SW 1271 (cell line): ENCODE measurements at regions not wholly inside any gene's neighbourhood (a gene's known extent, or its start where the extent isn't known, plus 50 kb on each side); places are given as distances from the start of the nearest gene placed in this dataset.

ENCODE experiments used
- DNase-seq, 2 experiments: peaks; one replicate each; lab custom pipeline; 2025; lab: John Stamatoyannopoulos, UW

DNA sequence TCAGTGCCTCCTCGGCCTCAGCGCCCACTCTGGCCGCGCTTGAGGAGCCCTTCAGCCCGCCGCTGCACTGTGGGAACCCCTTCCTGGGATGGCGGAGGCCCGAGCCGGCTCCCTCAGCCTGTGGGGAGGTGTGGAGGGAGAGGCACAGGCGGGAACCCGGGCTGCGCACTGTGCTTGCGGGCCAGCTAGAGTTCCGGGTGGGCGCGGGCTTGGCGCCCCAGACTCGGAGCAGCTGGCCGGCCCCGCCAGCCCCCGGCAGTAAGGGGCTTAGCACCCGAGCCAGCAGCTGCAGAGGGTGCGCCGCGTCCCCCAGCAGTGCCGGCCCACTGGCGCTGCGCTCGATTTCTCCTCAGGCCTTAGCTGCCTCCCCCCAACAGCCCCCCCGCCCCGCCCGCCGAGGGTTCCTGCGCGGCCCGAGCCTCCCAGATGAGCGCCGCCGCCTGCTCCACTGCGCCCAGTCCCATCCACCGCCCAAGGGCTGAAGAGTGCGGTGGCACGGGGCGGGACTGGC is 1137.0 kb downstream of the PCDH18 start:
- DNase-seq, result no peak

DNA sequence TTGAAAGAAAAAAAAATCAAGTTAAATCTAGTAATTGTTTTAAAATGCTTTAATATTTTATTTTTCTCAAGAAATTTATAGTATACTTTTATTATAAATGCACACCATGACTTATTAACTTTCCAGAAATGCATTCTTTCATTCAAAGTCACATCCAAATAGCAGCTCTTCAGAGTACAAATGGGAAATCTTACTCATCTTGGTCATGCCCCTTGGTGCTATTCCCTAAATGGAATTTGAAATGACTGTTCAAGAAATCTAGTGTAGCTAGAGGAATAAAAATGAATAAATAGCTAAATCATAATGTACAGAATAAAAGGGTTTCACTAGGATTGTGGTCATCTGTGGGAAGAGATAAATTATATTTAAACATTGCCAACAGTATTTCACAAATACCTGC is 1139.7 kb downstream of the PCDH18 start:
- no peak for DNase-seq

DNA sequence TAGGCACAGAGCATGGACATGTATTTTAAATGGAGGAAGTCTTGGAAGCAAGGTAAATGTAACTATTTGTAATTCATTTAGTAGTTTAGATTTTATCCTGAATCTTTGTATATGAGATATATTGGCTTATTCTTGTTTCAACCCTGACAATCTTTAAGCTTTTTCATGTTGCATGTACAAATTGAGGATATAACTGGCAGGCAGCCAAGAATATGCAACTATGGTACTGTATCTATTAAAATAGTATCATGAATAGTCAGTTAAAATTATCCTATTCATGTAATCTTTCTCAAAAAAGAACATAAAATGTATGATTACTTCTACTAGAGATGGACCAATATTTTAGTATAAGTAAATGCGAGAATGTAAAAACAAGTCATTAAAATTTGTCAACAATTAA is 1141.5 kb downstream of the PCDH18 start:
- no peak for DNase-seq

DNA sequence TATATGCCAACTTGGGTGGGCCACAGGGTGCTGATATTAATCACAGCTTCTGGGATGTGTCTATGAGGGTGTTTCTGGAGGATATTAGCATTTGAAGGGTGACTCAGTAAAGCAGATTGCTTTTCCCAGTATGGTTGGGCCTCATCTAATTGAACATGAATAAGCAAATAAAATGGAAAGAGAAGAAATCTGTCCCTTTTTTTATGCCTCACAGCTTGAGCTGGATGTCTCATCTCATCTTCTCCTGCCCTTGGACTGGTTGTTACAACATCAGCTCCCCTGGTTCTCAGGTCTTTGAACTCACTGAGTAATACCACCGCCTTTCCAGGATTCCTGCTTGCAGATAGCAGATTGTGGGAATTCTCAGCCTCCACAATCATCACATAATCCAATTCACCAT is 1149.2 kb downstream of the PCDH18 start:
- DNase-seq, result no peak

DNA sequence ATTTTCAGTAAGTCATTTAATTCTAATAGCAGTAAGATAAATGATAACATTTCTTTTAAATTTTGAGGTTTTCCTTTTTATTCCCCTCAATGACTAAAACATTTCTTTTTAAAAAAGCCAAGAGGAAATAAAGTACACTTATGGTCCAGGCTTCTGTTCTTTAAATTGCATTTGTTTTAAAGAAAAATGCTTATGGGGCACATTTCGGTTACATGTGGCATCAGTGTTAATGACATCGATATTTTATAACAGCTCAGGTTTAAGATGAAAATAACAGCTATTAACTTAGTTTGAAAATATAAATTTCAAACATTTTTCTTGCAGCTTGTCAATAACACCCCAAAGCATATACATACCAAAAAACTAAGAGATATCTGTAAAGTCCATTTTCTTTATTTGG is 1161.1 kb downstream of the PCDH18 start:
- DNase-seq, result no peak

DNA sequence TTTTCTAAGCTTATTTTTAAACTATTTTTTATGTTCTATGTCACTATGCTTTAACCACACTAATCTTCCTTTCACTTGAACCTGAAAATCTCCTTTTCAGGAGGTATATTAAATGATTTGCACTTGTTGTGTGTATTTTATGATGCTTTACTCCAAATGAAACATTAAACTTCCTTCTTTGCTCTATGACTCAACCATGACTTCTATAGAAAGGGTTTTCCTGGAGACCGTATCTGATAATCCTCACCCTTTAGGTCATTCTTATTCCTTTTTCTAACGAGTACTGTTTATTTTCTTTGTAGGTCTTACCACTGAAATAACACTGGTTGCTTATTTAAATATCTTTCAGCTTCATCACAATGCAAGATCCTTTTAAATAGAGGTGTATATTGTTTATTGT is 1163.2 kb downstream of the PCDH18 start:
- no peak for DNase-seq

DNA sequence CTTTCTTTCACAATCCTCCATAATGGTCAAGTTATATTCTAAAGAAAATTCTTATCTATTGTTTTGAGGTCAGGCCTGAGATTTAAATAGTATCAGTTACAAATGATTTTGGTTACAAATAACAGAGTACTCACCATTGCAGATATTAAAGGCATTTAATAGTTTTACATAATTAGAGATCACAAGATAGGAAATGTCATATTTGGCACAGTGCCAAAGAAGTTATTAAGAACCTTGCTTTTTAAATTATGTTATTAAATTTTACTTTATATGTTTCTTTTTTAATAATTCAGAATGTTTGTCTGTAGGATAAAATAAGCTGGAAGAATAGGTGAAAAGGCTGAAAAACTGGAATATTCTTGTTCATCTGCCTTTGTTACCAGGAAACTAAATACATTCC is 1174.7 kb downstream of the PCDH18 start:
- DNase-seq, result no peak

DNA sequence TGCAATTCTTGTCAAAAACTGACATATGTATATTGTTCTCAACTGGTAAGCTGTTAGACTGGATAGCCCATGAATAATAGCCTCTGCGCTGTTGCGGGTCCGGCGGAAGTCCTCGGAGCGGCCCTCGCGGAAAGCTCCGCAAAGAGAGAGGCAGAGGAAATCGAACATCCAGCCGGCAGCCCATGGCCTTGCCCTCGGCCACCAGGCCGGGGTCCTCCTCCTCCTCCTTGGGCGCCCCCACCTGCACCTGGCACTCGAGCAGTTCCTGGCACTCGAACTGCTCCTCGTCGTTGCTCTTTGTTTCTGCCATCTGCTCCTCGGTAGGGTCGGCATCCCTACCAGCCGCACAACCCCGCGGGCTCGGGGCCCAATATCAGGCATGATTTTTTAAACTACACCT is 1176.3 kb downstream of the PCDH18 start:
- DNase-seq, result no peak

DNA sequence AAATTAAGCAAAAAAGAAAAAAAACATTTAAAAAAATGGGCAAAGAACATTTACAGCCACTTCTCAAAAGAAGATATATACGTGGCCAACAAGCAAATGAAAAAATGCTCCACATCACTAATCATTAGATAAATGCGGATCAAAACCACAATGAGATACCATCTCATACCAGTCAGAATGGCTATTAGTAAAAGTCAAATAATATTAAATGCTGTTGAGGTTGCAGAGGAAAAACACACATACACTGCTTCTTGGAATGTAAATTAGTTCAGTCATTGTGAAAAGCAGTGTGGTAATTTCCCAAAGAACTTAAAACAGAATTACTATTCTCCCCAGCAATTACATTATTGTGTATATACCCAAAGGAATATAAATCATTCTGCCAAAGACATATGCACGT is 1189.0 kb downstream of the PCDH18 start:
- no peak for DNase-seq

DNA sequence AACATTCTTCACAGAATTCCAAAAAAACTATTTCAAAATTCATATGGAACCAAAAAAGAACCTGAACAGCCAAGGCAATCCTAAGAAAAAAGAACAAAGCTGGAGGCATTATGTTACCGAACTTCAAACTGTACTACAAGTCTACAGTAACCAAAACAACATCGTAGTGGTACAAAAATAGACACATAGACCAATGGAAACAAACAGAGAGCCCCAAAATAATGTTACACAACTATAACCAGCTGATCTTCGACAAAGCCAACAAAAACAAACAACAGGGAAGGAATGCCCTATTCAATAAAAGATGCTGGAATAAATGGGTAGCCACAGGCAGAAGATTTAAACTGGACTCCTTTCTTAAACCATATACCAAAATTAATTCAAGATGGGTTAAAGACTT is 1189.6 kb downstream of the PCDH18 start:
- DNase-seq, result no peak

DNA sequence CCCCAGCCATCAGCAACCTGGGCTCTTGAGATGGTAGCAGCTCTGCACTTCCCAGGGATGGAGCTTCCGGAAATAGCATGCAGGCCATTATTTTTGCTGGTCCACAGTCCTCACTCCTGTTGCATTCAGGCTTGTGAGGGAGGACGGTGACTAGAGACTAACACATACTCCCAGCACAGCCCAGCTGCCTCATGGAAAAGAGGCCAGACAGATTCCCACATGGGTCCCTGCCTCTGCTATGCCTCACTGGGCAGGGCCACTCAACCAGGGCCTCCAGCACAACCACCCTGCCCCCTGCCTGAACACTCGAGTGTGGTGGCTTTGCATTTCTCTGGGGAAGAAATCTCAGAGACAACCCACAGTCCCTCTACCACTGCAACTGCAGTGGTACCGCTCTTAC is 1195.1 kb downstream of the PCDH18 start:
- no peak for DNase-seq

DNA sequence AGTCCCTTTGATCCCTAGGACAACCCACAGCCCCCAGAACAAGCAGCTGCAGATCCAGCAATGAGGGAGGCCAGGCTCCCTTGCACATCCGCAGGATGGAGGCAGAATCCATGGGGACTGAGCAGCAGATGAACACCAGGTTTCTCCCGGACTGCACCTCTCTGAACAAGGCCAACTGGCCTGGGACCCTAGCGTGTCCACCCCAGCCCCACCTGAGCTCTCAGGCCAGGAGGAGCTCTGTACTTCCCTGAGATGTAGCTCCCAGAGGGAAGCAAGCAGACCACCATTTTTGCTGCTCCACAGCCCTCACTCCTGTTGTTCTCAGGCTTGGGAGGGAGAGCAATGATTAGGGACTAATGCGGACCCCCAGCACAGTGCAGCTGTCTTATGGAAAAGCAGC is 1195.8 kb downstream of the PCDH18 start:
- DNase-seq, result no peak

DNA sequence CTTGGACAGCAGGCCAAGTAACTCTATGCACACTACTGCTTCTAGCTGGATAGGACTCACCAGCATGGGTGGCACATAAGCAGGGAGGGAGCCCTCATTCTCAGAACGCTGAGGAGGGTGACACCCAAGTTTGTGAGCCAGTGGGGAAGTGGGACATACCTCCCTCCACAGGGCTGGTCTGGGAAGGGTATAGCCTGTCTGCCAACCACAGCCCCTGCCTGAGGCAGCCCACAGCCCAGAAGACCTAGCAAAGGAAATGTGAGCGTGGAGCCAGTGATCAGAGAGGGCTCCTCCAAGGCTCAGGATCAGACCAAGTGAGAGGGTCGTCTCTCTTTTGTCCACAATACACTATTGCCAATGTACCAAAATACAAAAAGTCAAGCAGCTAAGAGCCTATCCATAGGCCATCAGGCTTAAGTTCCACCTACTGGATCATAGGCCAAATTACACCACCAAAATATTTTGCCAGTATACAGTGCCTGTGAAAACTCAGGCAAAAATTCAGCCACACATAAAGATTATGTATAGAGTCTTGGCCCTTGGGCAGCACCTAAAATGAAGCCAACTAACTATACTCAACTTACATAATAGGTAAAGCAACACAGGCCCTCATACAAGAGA is 1203.1 kb downstream of the PCDH18 start:
- no peak for DNase-seq

DNA sequence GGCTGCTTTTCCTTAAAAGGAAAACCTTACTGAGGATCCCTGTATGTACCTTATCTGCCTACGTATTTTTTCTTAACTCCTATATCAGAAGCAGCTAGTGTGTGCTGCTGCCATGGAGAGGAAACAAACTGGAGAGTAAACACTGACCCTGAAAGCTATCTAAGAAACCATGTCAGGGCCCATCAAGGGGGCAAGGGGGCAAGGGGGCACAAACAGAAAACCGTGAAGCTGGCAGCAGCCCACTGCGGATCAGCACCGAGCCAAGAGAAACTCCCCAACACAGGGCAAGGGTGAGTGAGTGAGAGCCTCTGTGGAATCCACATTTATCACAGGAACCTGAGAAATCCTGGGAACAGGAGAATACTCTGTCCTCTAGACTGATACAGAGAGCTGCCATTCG is 1204.2 kb downstream of the PCDH18 start:
- no peak for DNase-seq

DNA sequence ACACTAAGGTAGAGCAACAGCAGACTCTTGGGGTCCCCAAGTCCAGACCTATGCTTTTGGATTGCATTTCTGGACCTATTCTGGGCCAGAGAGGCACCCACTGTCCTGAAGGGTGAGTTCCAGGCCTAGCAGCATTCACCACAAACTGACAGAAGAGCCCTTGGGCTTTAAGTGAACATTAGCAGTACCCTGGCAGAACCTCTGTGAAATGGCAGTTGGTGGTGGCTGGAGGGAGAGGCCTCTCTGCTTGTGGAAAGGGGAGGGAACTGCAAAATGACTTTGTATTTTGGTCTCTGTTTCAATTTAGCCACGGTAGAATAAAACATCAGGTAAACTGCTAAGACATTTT is 1211.9 kb downstream of the PCDH18 start:
- no peak for DNase-seq

DNA sequence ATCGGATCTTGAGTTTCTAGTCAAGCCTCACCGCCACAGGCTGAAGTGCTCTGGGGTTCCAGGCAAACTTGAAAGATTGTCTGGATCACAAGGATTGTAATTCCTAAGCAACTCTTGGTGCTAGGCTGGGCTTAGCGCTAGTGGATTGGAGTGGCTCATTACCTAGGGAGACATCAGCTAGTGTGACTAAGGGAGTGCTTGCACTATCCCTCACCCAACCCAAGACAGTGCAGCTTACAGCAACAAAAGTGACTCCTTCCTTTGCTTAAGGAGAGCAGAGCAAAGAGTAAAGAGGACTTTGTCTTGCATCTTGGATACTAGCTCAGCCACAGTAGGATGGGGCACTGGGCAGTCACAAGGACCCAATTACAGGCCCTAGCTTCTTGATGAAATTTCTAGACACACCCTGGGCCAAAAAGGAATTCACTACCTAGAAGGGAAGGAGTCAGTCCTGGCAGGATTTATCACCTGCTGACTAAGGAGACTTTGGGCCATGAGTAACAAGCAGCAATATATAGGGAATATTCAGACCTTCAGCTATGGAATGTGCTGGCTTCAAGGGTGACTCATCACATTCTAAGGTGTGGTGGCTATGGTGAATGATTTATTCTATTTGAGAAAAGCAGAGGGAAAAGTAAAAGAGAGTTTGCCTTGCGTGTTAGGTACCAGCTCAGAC is 1212.4 kb downstream of the PCDH18 start:
- DNase-seq, result peak in 1 of 2 experiments; percentile 12

DNA sequence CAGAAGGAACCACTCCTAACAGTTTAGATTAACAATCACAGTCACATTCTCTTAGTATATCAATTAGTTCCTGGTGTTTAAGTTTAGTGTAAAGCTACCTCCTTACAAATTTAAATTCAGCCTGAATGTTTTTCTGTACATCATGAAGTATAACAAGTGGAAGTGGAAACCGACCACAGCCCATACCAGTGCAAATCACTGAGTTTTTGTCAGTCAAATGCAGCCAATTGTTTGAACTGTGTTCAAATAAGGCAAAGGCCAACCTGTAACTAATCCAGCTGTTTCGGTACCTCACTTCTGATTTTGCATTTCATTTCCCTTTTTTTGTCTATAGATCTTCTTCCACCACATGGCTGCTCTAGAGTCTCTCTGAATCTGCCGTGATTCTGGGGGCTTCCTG is 1215.3 kb downstream of the PCDH18 start:
- no peak for DNase-seq

DNA sequence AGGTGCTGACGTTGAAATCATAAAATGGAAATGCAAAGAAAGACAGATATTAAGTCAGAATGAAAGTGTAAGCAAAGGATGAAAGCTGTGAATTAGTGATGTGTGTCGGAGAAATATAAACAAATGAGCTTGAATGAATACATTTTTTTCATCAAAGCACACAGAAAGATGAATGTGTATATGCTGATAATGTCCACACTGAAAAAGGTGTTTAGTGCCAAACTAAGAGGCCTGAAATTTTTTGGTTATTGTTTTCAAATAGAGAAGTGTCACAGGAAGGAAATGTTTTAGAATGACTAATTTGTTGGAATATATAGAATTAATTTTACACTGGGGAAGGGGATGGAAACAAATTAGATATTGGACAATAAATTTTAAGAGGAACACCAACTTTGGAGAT is 1217.6 kb downstream of the PCDH18 start:
- no peak for DNase-seq

DNA sequence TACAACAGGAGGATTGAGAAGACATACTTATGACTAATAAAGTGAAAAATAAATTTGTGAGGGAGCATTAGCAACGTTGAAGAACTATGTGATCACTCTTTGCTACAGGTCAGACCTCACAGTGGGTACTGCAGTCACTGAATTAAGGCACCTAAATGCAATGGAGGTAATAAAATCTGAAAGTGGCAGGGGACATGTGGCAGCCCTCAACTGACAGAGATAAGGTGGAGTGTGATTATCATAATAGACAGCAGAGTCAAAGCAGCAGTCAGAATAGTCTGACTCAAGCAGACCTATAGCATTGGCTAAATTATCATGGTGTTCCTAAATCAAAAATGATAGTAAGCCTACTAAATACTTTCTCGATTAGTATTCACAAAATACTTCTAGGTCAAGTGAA is 1220.5 kb downstream of the PCDH18 start:
- DNase-seq, result no peak

DNA sequence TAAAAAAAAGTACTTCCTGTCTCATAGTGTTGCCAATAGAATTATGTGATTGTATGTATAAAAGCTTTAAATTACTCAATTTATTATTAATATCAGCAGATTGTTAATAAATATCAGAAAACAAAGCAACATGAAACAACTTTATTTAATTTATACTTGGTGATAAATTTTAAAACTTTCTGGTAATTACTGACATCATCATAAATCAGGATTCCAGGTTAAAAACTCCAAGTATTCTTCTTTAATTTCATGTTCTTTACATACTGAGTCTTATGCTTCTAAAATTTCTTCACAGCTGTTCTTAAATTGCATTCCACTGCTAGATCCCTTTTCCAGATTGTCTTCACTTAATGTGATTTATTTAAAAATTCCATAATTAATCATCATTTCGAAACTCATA is 1224.5 kb downstream of the PCDH18 start:
- DNase-seq, result no peak

DNA sequence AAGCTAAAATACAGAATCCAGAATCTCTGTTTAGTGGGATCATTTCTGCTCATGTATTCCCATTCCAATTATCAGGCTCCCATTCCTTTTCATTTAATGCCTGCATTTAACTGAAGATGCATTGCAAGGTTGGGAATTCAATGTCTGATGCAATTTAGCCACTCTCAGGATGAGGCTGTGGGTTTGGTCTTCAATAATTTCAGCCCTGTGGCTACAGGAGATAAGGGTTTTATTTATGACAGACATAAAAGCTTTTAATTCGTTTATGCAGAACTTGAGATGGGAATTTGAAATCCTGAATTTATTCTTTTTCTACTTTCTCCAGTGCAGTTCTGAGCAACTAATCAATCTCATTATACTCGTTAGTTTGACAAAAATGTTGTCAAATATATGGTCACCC is 1225.9 kb downstream of the PCDH18 start:
- DNase-seq, result no peak

DNA sequence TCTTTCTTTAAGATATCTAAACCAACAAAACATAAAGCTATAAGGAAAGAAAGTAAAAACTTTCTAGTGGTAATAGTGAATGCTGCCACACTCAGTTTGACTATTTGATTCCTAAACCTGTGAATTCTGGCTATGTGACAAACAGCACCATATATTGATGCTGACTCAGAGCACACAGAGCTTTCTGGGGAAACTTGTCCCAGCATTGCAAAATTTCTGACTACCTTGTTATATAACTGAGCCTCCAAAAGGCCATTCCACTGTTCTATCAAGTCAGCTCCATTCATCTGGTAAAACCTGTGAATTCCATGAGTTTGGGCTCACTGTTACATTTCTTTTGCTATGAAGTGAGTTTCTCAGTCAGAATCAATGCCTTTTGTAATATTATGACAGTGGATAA is 1229.7 kb downstream of the PCDH18 start:
- no peak for DNase-seq

DNA sequence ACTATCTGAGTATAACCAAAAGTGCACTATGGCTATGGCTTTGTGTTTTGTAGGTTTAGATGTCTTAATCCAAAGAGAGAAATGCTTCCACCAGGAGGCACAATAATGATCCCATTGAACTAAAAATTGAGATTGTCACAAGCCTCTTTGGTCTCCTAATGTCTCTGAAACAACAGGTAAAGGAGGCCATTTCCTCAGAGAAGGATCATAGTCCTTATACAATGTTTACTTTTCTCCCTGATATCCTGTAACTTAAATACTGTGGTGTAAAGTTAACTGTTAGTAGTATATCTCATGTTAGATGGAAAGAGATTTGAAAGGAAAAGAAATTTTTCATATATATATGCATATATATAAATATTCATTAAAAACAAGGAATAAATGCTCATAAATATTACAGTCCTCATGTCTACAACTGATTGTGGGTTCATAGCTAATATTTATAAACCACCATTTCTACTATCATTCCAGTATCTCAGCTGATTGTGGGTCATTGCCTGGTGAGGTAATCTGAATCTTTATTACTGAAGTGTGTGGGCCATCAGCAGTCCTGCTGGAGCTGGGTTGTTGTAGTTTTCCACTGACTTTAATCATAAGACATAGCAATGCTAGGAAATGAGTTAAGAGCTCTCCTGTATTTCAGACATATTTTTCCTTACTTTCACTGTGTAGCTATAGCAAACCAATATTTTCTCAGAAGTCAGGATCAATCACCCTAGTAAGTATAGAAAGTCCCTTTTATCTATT is 1230.4 kb downstream of the PCDH18 start:
- DNase-seq, result no peak
